Upper lobe of right lung (tissue), 1 donor: ENCODE measurements at regions not wholly inside any gene's neighbourhood (a gene's known extent, or its start where the extent isn't known, plus 50 kb on each side); places are given as distances from the start of the nearest gene placed in this dataset.

Experiments used
- ATAC-seq: fragments of 200-7000 bp; cut with Tn5 transposase; one replicate; pipeline ENCODE4 v1.9.1; 2020; ENCODE audit warnings: mild to moderate bottlenecking, moderate library complexity
- DNase-seq: peaks from one replicate; pipeline ENCODE4 v3.0.0-alpha.2; 2020
- H3K27ac ChIP-seq: fragments of 200-600 bp; one replicate; pipeline ENCODE4 v1.8.0; 2022
- H3K27me3 ChIP-seq: fragments of 200-600 bp; one replicate; pipeline ENCODE4 v1.8.0; 2022; ENCODE audit warnings: mild to moderate bottlenecking
- H3K36me3 ChIP-seq: fragments of 200-600 bp; one replicate; pipeline ENCODE4 v1.8.0; 2022
- H3K4me1 ChIP-seq: fragments of 200-600 bp; one replicate; pipeline ENCODE4 v1.8.0; 2022
- H3K4me3 ChIP-seq: fragments of 200-600 bp; one replicate; pipeline ENCODE4 v1.8.0; 2022; ENCODE audit warnings: mild to moderate bottlenecking
- H3K9me3 ChIP-seq: fragments of 200-600 bp; one replicate; pipeline ENCODE4 v1.8.0; 2022
- CTCF ChIP-seq: fragments of 200-600 bp; IDR thresholded peaks from one replicate; pipeline ENCODE4 v1.8.0; 2022; ENCODE audit warnings: antibody characterized with exemption
- intact Hi-C: fragments of 100-400 bp; cut with DNase I; formaldehyde crosslinking; loops from one replicate; pipeline ENCODE4 v1.11.0; 2022
- donor health status: DM: no; HTN: yes; CAD: no; lungs with severe emphysema.

- intact Hi-C loops, result no loop called here
These were observed 164.0 kb upstream of the NRP1 start for GRCh38 chr10:33498391-33498891.

GRCh38 chr10:33497338-33497737 is 162.9 kb upstream of the NRP1 start:
- ATAC-seq (no peak), DNase-seq (no peak)
- H3K27ac ChIP-seq, result no peak overlapping the region
- intact Hi-C loops, result no loop called here
- no peaks in the 10 kb centered on the region for H3K27me3 ChIP-seq
- H3K36me3 ChIP-seq, result no peaks in the 10 kb centered on the region
- TF ChIP-seq CTCF, result no peak
- H3K4me1 ChIP-seq, result no peaks in the 10 kb centered on the region
- H3K4me3 ChIP-seq, result no peak overlapping the region
- H3K9me3 ChIP-seq, result no peaks in the 10 kb centered on the region

More at GRCh38 chr10:33498391-33498891, 164.0 kb upstream of the NRP1 start:
- no peak overlapping the region for H3K4me3 ChIP-seq
- DNase-seq (no peak), ATAC-seq (no peak)
- H3K9me3 ChIP-seq, result no peaks in the 10 kb centered on the region
- no peak overlapping the region for H3K27ac ChIP-seq
- no peak for TF ChIP-seq CTCF
- H3K27me3 ChIP-seq, result no peaks in the 10 kb centered on the region
- H3K36me3 ChIP-seq, result no peaks in the 10 kb centered on the region
- no peaks in the 10 kb centered on the region for H3K4me1 ChIP-seq

- TF ChIP-seq CTCF, result no peak
- intact Hi-C loops, result no loop called here
These were observed 161.6 kb upstream of the NRP1 start for GRCh38 chr10:33496096-33496495.

GRCh38 chr10:33494694-33495265 is 160.3 kb upstream of the NRP1 start:
- Histone ChIP-seq H3K4me1 (no peaks in the 10 kb centered on the region), H3K9me3 (no peaks in the 10 kb centered on the region), H3K27ac (no peak overlapping the region), H3K4me3 (no peak overlapping the region), H3K36me3 (no peaks in the 10 kb centered on the region), H3K27me3 (no peaks in the 10 kb centered on the region)
- DNase-seq (no peak), ATAC-seq (no peak)
- TF ChIP-seq CTCF, result no peak
- intact Hi-C loops, result no loop called here

More at GRCh38 chr10:33496096-33496495, 161.6 kb upstream of the NRP1 start:
- Histone ChIP-seq H3K4me1 (no peaks in the 10 kb centered on the region), H3K27ac (no peak overlapping the region), H3K36me3 (no peaks in the 10 kb centered on the region), H3K4me3 (no peak overlapping the region), H3K9me3 (no peaks in the 10 kb centered on the region), H3K27me3 (no peaks in the 10 kb centered on the region)
- ATAC-seq (no peak), DNase-seq (no peak)

- TF ChIP-seq CTCF, result no peak
- ATAC-seq, result no peak
- intact Hi-C loops, result no loop called here
These were observed 159.5 kb upstream of the NRP1 start for GRCh38 chr10:33493978-33494377.

GRCh38 chr10:33493497-33493896 is 159.0 kb upstream of the NRP1 start:
- Histone ChIP-seq H3K4me1 (no peaks in the 10 kb centered on the region), H3K36me3 (no peaks in the 10 kb centered on the region), H3K27me3 (no peaks in the 10 kb centered on the region), H3K9me3 (no peaks in the 10 kb centered on the region), H3K4me3 (no peak overlapping the region), H3K27ac (no peak overlapping the region)
- intact Hi-C loops, result no loop called here
- DNase-seq (no peak), ATAC-seq (no peak)
- no peak for TF ChIP-seq CTCF

More at GRCh38 chr10:33493978-33494377, 159.5 kb upstream of the NRP1 start:
- Histone ChIP-seq H3K27me3 (no peaks in the 10 kb centered on the region), H3K4me1 (no peaks in the 10 kb centered on the region), H3K27ac (no peak overlapping the region), H3K9me3 (no peaks in the 10 kb centered on the region), H3K36me3 (no peaks in the 10 kb centered on the region), H3K4me3 (no peak overlapping the region)
- no peak for DNase-seq
